ENCODE measurements at regions not wholly inside any gene's neighbourhood (a gene's known extent, or its start where the extent isn't known, plus 50 kb on each side); places are given as distances from the start of the nearest gene placed in this dataset.
"Not testable (repeated sequence)": the region's sequence is repeated elsewhere in the genome, so short reads cannot be mapped to it uniquely, and the experiment has no call there.

- not testable (repeated sequence) for TF ChIP-seq EZH2 (IDR thresholded peaks at IDR 0.05; ENCODE audit: low read depth, low read length, severe bottlenecking); KDM5A (IDR thresholded peaks at IDR 0.05; ENCODE audit: low read length); ZNF274 (IDR thresholded peaks at IDR 0.05; ENCODE audit: borderline replicate concordance, extremely low read depth, low read length); EP300 (IDR thresholded peaks at IDR 0.05; ENCODE audit: borderline replicate concordance in 1 of 2, low read depth in 2 of 2, low read length in 2 of 2); ATF3 (IDR thresholded peaks at IDR 0.05; ENCODE audit: insufficient read depth, low read depth, low read length); POLR2AphosphoS5 (IDR thresholded peaks at IDR 0.05; ENCODE audit: low read depth, low read length); GABPA (IDR thresholded peaks at IDR 0.05; ENCODE audit: borderline replicate concordance, insufficient read depth, low read length); YY1 (IDR thresholded peaks at IDR 0.05; ENCODE audit: low read depth, low read length); CTCF (IDR thresholded peaks at IDR 0.05; ENCODE audit: control extremely low read depth in 1 of 3, insufficient read depth in 1 of 3, low read depth in 1 of 3, low read length in 3 of 3); BRCA1 (IDR thresholded peaks at IDR 0.05; ENCODE audit: low read depth, low read length); POLR2A (IDR thresholded peaks at IDR 0.05; ENCODE audit: control extremely low read depth in 1 of 2, low read depth in 2 of 2, low read length in 2 of 2); TAF1 (IDR thresholded peaks at IDR 0.05; ENCODE audit: low read depth, low read length); SIX5 (IDR thresholded peaks at IDR 0.05; ENCODE audit: low read depth, low read length)
Observed at GRCh38 chrY:6130689-6131619, 115.1 kb upstream of the TSPY2 start.
